Activated T-helper 17 cell treated with anti-CD3 and anti-CD28 coated beads, Interleukin-2, amount 50 U/mL, for 72 hours (primary cell): ENCODE measurements at regions not wholly inside any gene's neighbourhood (a gene's known extent, or its start where the extent isn't known, plus 50 kb on each side); places are given as distances from the start of the nearest gene placed in this dataset.

Experiments
- ATAC-seq: fragments of 150-1000 bp; cut with Tn5 transposase; replicated peaks from 2 replicates; pipeline ENCODE4 v1.10.0; 2021; ENCODE audit warnings: mild to moderate bottlenecking, moderate library complexity
- H3K27ac Mint-ChIP-seq: one replicate; pipeline ENCODE4 v1.8.0; 2022; ENCODE audit warnings: mixed read lengths
- H3K27me3 Mint-ChIP-seq: one replicate; pipeline ENCODE4 v1.8.0; 2022; ENCODE audit warnings: mixed read lengths
- H3K36me3 Mint-ChIP-seq: one replicate; pipeline ENCODE4 v1.8.0; 2022; ENCODE audit warnings: low read depth, mild to moderate bottlenecking, mixed read lengths
- H3K4me1 Mint-ChIP-seq: one replicate; pipeline ENCODE4 v1.8.0; 2022; ENCODE audit warnings: mixed read lengths
- H3K4me3 Mint-ChIP-seq: one replicate; pipeline ENCODE4 v1.8.0; 2022; ENCODE audit warnings: mild to moderate bottlenecking, mixed read lengths
- H3K9me3 Mint-ChIP-seq: one replicate; pipeline ENCODE4 v1.8.0; 2022; ENCODE audit warnings: mixed read lengths

DNA sequence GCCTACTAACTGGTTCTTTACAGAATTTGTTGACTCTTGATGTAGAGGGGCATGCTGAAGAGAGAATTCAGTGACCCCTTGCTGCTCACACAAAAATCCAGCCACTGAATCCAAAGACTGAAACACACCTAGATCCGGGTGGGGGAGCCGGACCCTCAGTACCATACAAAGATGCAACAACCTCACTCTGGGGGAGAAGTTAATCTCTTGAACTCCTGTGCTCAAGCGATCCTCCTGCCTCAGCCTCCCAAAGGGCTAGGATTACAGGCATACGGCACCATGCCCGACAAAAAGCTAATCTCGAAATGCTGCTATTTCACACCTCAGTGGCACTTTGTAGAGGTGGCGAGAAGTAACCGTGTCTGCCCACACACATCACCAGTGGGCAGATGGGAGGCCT is 88.8 kb upstream of the HELT start:
- H3K27me3 Mint-ChIP-seq, result peaks cover 1% of the 10 kb centered on the region
- no peaks in the 10 kb centered on the region for H3K4me1 Mint-ChIP-seq
- no peak overlapping the region for H3K4me3 Mint-ChIP-seq
- peaks cover 14% of the 10 kb centered on the region for H3K9me3 Mint-ChIP-seq
- no peaks in the 10 kb centered on the region for H3K36me3 Mint-ChIP-seq
- no peak for ATAC-seq
- H3K27ac Mint-ChIP-seq, result no peak overlapping the region

DNA sequence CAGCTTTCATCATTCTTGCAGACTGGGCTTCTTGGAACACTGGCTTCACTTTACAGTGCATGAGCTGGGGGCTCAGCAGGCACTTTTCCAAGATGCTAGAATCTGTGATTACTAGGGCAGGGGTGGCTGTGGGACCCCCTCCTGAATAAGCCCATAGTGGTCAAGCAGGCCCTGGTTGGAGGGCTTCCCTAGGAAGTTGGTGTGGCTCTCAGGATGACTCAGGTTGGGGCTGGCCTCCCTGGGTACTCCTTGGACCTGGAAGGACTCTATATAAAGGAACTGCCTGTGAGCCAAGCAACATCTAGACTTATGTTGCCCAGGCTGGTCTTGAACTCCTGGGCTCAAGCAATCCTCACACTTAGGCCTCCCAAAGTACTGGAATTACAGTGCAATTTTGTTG is 88.3 kb upstream of the HELT start:
- H3K27ac Mint-ChIP-seq, result no peak overlapping the region
- ATAC-seq, result no peak
- peaks cover 5% of the 10 kb centered on the region for H3K27me3 Mint-ChIP-seq
- H3K4me1 Mint-ChIP-seq, result no peaks in the 10 kb centered on the region
- no peaks in the 10 kb centered on the region for H3K36me3 Mint-ChIP-seq
- no peak overlapping the region for H3K4me3 Mint-ChIP-seq
- H3K9me3 Mint-ChIP-seq, result peaks cover 14% of the 10 kb centered on the region

DNA sequence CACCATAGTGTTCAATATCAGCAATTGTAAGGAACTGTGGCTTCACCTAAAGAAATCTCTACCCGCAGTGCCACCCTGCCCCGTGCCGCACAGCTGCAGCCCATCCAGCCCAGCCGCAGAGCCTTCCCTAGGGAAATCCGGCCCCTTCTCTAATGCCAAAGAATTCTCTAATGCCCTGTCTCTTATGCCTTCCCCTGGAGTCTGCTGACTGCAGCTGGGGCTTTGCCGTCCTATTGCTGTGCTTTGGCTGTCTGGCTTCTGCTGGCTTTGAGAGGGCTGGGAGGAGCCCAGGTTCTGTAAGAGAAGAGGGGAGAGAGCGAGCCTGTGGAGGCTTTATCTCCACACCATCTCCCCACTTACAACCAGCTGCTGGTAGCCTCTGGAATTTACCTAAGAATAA is 85.9 kb upstream of the HELT start:
- ATAC-seq, result no peak
- H3K27me3 Mint-ChIP-seq, result peaks cover 11% of the 10 kb centered on the region
- H3K4me3 Mint-ChIP-seq, result no peak overlapping the region
- H3K4me1 Mint-ChIP-seq, result no peaks in the 10 kb centered on the region
- H3K27ac Mint-ChIP-seq, result no peak overlapping the region
- no peaks in the 10 kb centered on the region for H3K36me3 Mint-ChIP-seq
- H3K9me3 Mint-ChIP-seq, result peaks cover 9% of the 10 kb centered on the region

DNA sequence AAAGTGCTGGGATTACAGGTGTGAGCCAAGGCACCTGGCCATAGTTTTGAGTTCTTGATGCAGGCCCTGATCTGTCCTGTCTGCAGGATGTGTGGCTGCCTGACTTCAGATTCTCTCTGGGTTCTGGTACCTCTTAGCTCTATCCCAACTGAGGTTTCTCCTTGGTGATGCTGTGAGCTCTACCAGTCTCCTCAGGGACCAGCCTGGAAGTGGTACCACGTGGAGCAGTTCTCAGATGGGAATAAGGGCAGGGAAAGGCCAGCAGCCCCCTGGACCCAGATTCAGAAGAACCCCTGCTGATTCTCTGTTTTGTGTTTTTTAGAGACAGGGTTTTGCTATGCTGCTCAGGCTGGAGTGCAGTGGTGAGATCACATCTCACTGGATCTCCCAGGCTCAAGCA is 85.0 kb upstream of the HELT start:
- Mint-ChIP-seq H3K4me1 (no peaks in the 10 kb centered on the region), H3K4me3 (no peak overlapping the region), H3K27me3 (peaks cover 18% of the 10 kb centered on the region), H3K27ac (no peak overlapping the region), H3K36me3 (no peaks in the 10 kb centered on the region), H3K9me3 (peaks cover 6% of the 10 kb centered on the region)
- no peak for ATAC-seq

DNA sequence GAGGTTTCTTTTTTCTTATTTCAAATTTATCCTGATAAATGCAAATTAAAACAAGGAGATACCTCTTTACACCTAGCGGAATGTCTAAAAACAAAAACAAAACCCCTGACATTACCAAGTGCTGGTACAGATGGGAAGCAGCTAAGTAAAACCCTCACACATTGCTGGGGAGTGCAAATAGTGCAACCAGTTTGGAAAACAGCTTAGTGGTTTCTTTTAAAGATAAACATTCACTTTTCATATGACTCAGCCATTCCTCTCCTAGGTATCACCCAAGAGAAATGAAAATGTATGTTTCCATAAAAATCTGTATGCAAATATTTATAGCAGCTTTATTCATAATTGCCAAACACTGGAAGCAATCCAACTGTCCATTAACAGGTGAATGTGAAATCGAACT is 84.1 kb upstream of the HELT start:
- no peaks in the 10 kb centered on the region for H3K4me1 Mint-ChIP-seq
- ATAC-seq, result no peak
- no peaks in the 10 kb centered on the region for H3K36me3 Mint-ChIP-seq
- H3K9me3 Mint-ChIP-seq, result no peaks in the 10 kb centered on the region
- no peak overlapping the region for H3K4me3 Mint-ChIP-seq
- H3K27me3 Mint-ChIP-seq, result peaks cover 23% of the 10 kb centered on the region
- no peak overlapping the region for H3K27ac Mint-ChIP-seq

DNA sequence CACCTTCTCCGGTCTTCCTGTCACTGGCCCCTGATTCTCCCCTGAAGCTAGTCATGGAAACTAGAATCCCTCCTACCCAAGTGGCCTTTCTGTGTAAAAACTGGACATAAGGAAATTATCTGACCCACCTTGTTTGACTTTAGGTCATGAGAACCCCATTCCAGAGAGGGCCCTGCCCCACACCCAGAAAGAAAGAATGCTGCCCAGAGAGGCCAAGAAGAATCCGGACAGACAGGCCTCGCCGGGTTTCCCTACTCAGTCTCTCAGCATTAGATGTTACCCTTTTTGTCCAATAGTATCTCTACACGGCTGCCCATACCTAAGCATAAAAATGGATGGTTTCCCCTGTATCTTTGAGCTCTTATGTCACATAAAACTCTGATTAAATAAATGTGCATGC is 83.3 kb upstream of the HELT start:
- Mint-ChIP-seq H3K36me3 (no peaks in the 10 kb centered on the region), H3K9me3 (no peaks in the 10 kb centered on the region), H3K4me1 (no peaks in the 10 kb centered on the region), H3K27ac (no peak overlapping the region), H3K27me3 (peaks cover 24% of the 10 kb centered on the region), H3K4me3 (no peak overlapping the region)
- no peak for ATAC-seq

DNA sequence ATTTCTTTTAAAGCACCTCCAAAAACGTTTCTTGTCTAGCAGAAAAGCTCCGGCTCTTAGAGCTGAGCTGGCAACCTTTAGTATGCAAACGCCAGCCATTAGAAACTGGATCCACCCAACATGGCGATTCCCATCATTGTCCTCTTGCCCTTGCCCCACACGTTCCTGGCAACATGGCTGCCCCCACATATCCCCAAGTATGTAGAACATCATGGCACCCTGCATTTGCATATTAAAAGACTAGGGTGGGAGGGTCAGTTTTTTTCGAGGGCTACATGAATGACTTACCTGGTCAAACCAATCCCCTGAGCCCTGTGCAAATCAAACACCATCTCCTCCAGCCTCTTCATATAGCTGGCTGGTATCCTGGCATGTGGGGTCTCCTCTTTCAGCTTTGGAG is 82.2 kb upstream of the HELT start:
- Mint-ChIP-seq H3K4me1 (no peaks in the 10 kb centered on the region), H3K27ac (no peak overlapping the region), H3K27me3 (peaks cover 25% of the 10 kb centered on the region), H3K9me3 (no peaks in the 10 kb centered on the region), H3K36me3 (no peaks in the 10 kb centered on the region), H3K4me3 (no peak overlapping the region)
- no peak for ATAC-seq

DNA sequence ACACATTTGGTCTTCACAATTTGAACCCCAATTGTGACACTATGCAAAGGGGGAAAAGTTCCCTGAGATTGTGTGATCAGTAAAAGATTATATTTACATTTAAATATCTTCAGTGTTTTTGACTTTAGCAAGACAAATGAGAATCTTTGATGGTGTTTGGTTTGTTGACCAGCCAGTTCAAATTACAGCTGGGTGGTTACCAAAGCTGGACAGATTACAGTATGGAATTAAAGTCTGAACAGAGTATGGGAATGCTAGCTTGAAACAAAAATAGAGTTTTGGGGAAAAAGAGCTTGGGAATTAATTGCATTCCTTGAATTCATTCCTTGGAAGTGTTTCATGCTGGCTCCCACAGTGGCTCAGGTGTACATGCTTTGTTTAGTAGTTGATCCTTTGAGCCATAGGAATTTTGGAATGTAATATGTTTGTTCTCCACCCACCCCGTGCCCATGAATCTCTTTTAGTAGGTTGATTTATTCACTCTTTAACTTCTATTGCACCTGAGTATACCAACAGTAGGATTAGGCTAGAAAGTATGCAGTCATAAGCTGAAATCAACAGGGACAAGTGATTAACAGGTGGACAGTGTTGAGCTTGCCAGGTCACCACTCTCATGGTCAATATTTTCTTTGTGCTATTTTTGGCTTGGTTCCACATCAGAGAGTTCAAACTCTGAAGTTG is 81.1 kb upstream of the HELT start:
- ATAC-seq, result no peak
- Mint-ChIP-seq H3K27ac (no peak overlapping the region), H3K36me3 (no peaks in the 10 kb centered on the region), H3K9me3 (no peaks in the 10 kb centered on the region), H3K4me3 (no peak overlapping the region), H3K4me1 (no peaks in the 10 kb centered on the region), H3K27me3 (peaks cover 32% of the 10 kb centered on the region)

DNA sequence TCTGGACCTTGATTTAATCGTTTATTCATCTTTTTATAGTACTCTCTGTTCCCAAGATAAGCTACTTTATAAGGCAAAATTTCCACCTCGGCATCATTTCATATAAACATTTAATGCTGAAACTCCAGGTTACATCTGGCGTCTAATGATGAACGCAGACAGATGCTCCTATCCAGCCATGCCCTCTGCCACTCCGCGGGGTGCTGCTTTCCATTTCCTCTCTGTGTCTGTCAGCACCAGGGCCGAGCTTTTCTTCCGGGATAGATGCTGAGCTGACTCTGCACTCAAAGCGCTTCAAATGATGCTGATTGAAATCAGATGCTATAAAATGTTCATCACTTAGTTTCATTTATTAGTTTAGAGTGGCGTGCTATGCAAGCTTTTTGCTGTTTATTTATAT is 80.5 kb upstream of the HELT start:
- Mint-ChIP-seq H3K9me3 (no peaks in the 10 kb centered on the region), H3K4me1 (no peaks in the 10 kb centered on the region), H3K4me3 (no peak overlapping the region), H3K27ac (no peak overlapping the region), H3K27me3 (peaks cover 32% of the 10 kb centered on the region), H3K36me3 (no peaks in the 10 kb centered on the region)
- no peak for ATAC-seq

DNA sequence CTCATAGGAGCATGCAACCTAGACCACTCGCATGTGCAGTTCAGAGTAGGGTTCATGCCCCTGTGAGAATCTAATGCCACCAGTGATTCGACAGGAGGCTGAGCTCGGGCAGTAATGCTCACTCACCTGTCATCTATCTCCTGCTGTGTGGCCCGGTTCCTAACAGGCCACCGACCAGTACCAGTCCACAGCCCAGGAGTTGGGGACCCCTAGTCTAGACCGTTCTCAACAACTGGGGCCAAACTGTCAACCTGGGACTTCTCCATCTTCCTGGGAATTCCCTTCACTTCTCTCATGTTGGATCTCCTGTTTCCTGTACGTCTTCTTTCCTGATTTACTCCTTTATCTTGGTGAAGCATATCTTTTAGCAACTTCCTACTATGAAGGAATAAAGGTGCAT is 79.4 kb upstream of the HELT start:
- Mint-ChIP-seq H3K27ac (no peak overlapping the region), H3K4me3 (no peak overlapping the region), H3K4me1 (no peaks in the 10 kb centered on the region)

DNA sequence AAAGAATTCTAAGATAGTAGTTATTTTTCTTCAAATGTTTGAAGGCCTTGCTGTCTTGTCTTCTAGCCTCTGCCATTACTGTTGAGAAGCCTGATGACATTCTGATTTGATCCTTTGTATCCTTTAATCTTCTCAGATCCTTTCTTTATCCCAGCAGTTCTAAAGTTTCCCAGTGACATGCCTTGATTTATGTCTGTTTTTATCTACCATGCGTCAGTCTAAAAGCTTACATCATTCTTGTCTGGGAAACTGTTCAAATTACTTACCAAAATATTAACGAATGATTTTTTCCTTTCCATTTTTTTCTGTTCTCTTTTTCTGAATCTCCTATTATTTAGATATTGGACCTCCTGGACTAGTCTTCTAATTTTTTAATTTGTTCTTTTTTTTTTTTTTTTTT is 78.3 kb upstream of the HELT start:
- H3K27ac Mint-ChIP-seq, result no peak overlapping the region
- H3K9me3 Mint-ChIP-seq, result no peaks in the 10 kb centered on the region
- no peak overlapping the region for H3K4me3 Mint-ChIP-seq
- ATAC-seq, result no peak
- no peaks in the 10 kb centered on the region for H3K4me1 Mint-ChIP-seq
- peaks cover 29% of the 10 kb centered on the region for H3K27me3 Mint-ChIP-seq
- H3K36me3 Mint-ChIP-seq, result no peaks in the 10 kb centered on the region

More for the DNA sequence above, 79.4 kb upstream of the HELT start:
- H3K9me3 Mint-ChIP-seq, result no peaks in the 10 kb centered on the region
- no peak for ATAC-seq
- H3K27me3 Mint-ChIP-seq, result peaks cover 32% of the 10 kb centered on the region
- no peaks in the 10 kb centered on the region for H3K36me3 Mint-ChIP-seq

DNA sequence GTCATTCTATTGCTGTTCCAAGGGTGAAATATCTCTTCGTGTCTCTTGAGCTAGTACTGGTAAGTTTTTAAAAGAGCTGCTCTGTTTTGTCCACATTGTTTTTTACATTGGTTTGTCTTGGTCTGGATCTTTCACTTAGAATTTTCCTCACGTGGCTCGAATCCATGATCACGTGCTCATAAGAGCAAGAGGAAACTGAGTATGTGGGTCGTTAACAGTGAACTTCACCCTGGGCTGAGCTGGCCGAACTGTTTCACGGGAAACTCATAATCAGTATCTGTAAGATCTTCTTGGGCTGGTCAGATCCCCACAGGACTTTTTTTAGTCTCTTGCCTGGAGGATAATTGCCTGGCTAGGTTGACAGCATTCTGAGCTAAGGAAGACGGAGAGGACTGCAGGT is 77.8 kb upstream of the HELT start:
- no peak for ATAC-seq
- H3K27ac Mint-ChIP-seq, result no peak overlapping the region
- no peaks in the 10 kb centered on the region for H3K9me3 Mint-ChIP-seq
- H3K4me3 Mint-ChIP-seq, result no peak overlapping the region
- no peaks in the 10 kb centered on the region for H3K4me1 Mint-ChIP-seq
- peaks cover 29% of the 10 kb centered on the region for H3K27me3 Mint-ChIP-seq
- H3K36me3 Mint-ChIP-seq, result no peaks in the 10 kb centered on the region

DNA sequence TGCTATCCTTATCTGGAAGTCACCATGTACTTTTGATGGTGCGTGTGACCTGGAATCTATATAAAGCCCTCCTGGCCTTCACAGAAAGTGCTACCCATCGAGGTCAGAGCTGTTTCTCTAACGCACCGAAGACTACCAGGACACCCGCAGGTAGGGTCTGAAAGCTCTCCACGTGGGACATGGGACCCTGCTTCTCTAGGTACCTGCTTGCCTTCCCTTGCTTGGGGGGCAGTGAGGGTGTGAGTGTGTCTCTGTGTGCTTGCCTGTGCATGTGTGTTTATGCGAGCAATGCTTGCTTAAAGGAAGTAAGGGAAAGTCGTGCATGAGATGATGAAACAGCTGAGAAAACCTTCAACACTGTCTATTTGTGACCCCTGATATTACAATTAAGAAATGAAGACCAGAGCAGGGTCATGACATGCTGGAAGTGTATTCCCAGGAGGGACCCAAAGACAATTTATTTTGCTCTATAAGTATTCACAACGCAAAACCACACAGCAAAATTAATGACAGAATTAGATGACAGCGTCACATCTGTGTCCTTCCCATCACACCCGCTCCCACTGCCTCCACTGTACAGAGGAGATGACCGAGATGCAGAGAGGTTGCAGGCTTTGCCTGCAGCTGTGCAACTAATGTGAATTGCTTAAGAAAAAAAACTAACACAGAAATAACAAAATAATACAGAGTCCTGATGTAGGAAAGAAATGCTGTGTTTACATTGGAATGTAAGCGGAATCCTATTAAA is 76.4 kb upstream of the HELT start:
- Mint-ChIP-seq H3K4me1 (no peaks in the 10 kb centered on the region), H3K27me3 (peaks cover 30% of the 10 kb centered on the region), H3K27ac (no peak overlapping the region), H3K9me3 (no peaks in the 10 kb centered on the region), H3K4me3 (no peak overlapping the region), H3K36me3 (no peaks in the 10 kb centered on the region)
- no peak for ATAC-seq

DNA sequence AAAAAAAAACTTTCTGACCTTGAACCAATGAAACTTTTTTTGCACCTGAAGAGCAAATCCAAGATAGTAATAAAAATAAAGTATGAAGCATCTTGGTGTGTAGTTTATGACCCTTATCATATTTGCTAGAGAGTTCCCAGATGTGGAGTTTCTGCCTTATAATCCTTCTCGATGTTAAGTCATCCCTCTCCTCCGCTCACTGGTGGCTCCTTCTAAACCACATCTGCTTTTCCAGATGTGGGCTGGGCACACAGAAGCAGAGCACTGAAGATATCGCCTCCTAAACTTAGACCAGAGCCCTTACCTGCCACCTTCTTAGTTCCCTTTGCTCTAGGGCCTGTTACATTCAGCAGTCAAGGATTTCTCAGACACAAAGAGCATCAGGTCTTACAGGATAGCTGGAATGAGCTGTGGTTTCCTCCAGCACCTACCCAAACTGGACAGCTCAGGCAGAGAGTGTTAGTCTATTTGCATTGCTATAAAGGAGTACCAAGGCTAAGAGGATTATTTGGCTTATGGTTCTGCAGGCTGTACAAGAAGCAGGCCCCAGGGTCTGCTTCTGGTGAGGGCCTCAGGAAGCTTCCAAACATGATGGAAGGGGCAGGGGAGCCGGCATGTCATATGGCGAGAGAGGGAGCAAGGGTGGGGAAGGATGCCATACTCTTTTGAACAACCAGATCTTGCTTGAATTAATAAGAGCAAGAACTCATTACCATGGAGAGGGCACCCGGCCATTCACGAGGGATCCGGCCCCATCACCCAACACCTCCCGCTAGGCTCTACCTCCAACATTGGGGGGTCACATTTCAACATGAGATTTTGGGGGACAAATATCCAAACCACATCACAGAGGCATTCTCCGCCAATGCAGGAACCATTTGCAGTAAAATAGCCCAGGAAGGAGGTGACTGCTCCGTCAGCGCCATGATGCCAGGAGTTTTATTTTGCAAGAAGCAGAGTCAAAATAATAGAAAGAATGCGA is 75.6 kb upstream of the HELT start:
- no peaks in the 10 kb centered on the region for H3K36me3 Mint-ChIP-seq
- peaks cover 33% of the 10 kb centered on the region for H3K27me3 Mint-ChIP-seq
- no peak overlapping the region for H3K4me3 Mint-ChIP-seq
- no peaks in the 10 kb centered on the region for H3K9me3 Mint-ChIP-seq
- H3K27ac Mint-ChIP-seq, result no peak overlapping the region
- no peaks in the 10 kb centered on the region for H3K4me1 Mint-ChIP-seq
- no peak for ATAC-seq

DNA sequence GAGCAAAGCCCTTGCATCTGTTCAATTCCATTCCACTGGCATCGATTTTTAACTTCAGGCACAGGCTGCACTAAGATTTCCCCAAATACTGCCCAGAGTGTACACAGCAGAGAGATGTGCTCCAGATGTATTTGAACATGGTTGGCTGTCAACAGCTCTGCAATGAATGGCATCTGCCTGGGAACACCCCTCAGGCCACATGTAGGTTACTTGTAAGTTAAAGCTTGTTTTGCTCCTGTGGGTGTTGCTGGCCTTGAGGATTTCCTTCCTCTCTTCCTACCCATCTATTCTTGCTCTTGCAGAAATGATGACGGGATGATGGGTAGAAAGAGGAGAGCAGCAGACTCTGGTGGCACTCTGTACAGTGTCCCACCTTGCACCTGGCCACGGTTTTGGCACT is 69.3 kb upstream of the HELT start:
- H3K36me3 Mint-ChIP-seq, result no peaks in the 10 kb centered on the region
- ATAC-seq, result no peak
- H3K4me1 Mint-ChIP-seq, result no peaks in the 10 kb centered on the region
- no peak overlapping the region for H3K4me3 Mint-ChIP-seq
- no peak overlapping the region for H3K27ac Mint-ChIP-seq
- peaks cover 39% of the 10 kb centered on the region for H3K27me3 Mint-ChIP-seq
- H3K9me3 Mint-ChIP-seq, result no peaks in the 10 kb centered on the region
